Retinal pigment epithelial cell (primary cell): ENCODE measurements at regions not wholly inside any gene's neighbourhood (a gene's known extent, or its start where the extent isn't known, plus 50 kb on each side); places are given as distances from the start of the nearest gene placed in this dataset.
"Not testable (repeated sequence)": the region's sequence is repeated elsewhere in the genome, so short reads cannot be mapped to it uniquely, and the experiment has no call there.

Experiments
- DNase-seq: peaks from one replicate; pipeline ENCODE4 v3.0.0-alpha.2; 2010; ENCODE audit warnings: low read depth
- H3K4me3 ChIP-seq: 2 replicates; pipeline ENCODE4 v1.5.1; 2011; ENCODE audit warnings: mild to moderate bottlenecking, low read length, control low read depth, moderate library complexity
- CTCF ChIP-seq: conservative IDR thresholded peaks from 2 replicates; pipeline ENCODE4 v1.5.1; 2011; ENCODE audit warnings: low read depth, low read length, control low read depth, inconsistent platforms

DNA sequence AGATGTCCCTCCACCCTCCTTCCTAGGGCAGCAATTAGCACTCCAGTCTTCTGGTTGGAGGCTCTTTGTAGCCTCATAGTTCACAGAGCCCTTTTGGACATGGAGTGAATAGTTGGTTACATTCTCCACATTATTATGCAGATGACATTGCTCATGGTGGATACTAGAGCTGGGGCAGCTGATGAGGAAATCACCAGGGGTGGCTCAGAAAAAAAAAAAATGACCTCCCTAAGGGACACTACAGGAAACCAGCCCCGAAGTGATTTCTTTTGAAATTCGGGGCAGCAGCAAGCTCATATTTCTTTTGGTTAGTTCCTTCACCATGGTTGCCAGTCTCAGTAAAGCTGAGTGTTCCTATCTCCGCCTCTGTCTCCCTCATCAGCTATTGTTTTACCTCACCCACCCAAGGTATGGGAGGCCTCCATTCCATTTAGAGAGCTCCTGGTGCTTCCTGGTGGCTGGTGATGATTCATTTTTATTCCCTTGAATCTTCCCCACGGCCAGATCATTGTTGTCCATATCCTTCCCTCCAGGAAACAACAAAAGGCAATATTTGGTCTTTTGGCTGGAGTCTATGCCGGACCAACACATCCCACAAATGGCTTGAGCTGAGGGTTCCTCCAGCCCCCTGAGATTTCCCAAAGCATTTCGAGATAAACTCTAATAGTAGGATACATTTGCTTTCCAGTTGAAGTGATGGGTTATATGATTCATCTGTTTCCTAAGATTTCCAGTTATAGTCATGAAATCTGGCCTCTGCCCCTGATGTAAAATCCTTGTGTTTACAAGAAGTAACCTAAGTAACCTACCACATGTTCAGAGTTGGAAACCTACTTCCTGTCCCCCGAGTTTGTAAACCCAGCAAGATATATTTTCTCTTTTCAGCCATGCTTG is 56.2 kb upstream of the NID2 start:
- no peak for DNase-seq
- no peak overlapping the region for H3K4me3 ChIP-seq
- TF ChIP-seq CTCF: no peak

- DNase-seq, H3K4me3 ChIP-seq: not testable (repeated sequence)
Observed at GRCh38 chr14:52122163-52122562, 53.3 kb upstream of the NID2 start.

- DNase-seq: no peak
- no peak for TF ChIP-seq CTCF
- H3K4me3 ChIP-seq: no peak overlapping the region
Observed at GRCh38 chr14:52121441-52121840, 52.6 kb upstream of the NID2 start.

DNA sequence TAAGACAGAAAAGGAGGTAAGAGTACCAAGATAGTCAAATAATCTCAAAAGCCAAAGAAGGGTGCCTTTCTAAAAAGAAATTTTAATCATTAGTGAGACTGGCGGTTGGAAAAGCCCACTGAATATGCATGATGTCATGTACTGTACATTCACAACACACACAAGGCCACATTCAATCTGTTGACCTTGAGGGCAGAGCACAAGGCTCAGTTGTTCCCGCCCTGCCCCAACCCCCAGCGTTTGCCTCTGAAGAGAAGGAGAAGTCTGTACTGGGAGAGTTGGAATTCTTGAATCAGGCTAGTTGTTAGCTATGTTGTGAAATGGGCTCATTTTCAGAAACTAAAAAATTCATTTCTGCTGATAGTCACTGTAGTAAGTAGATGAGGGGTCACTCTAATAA is 50.2 kb upstream of the NID2 start:
- no peak overlapping the region for H3K4me3 ChIP-seq
- no peak for DNase-seq
- no peak for TF ChIP-seq CTCF
